HAP-1 (cell line): ENCODE measurements at regions not wholly inside any gene's neighbourhood (a gene's known extent, or its start where the extent isn't known, plus 50 kb on each side); places are given as distances from the start of the nearest gene placed in this dataset.
"Not testable (repeated sequence)": the region's sequence is repeated elsewhere in the genome, so short reads cannot be mapped to it uniquely, and the experiment has no call there.

Experiments used
- DNase-seq, 2 experiments: peaks; one replicate each; pipeline ENCODE4 v3.0.0-alpha.2; 2016 to 2020; ENCODE audit warnings: low spot score in 2 of 2
- H3K27me3 ChIP-seq: fragments of 250-450 bp; sonication (Bioruptor Pico); 2 replicates; pipeline ENCODE4 v1.5.1; 2020; ENCODE audit warnings: low read depth, mild to moderate bottlenecking, moderate library complexity
- H3K36me3 ChIP-seq: fragments of 250-450 bp; sonication (Bioruptor Pico); replicated peaks from 2 replicates; pipeline ENCODE4 v1.5.1; 2020; ENCODE audit warnings: mild to moderate bottlenecking
- H3K4me1 ChIP-seq: fragments of 250-450 bp; sonication (Bioruptor Pico); 2 replicates; pipeline ENCODE4 v1.5.1; 2020; ENCODE audit warnings: mild to moderate bottlenecking
- H3K4me3 ChIP-seq: fragments of 250-450 bp; sonication (Bioruptor Pico); 2 replicates; pipeline ENCODE4 v1.5.1; 2020; ENCODE audit warnings: mild to moderate bottlenecking, moderate library complexity
- H3K9me3 ChIP-seq: fragments of 250-450 bp; sonication (Bioruptor Pico); 2 replicates; pipeline ENCODE4 v1.5.1; 2020; ENCODE audit warnings: mild to moderate bottlenecking, moderate library complexity
- in situ Hi-C: fragments of 300-500 bp; cut with MboI; formaldehyde crosslinking; loops from 3 replicates; pipeline ENCODE4 v1.14.3; 2020; ENCODE audit warnings: low sequenced_read_pairs, inconsistent platforms, mixed read lengths

DNA sequence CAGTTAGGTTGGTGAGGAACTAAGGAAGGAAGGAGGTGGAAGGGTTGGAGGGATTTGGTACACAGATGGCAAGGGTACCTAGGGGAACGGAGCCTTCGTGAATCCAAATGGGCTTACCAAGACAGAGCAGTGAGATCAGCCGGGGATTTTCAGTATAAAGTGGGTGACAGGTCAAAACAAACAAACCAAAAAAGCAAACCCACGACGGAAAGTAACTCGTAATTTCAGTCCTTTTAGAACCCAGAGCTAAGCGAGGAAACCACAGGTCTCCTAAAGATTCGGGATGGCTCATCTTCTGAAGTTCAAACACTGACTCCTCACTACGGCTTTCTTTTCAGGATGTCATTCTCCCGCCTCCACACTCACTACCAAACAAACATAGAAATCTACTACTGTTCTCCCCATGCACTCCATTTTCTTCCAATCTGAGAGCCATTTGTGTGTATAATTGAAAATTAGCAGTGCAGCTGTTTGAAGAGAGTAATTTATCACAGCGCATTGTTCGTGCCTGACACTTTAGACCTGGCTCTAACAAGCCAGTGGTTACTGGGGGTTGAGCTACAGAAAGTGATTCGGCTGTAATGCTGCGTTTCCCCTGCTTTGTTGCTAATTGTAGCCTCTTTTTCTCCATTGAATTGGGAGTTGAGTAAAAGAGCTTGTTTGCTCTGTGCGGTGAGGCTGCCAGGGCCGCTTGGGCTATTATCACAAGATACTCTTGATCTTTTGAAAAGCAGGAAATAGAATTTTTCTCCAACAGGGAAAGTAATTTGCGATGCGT is 64.7 kb upstream of the CCDC39 start:
- Histone ChIP-seq H3K4me1 (no peaks in the 10 kb centered on the region), H3K36me3 (no peaks in the 10 kb centered on the region), H3K9me3 (no peaks in the 10 kb centered on the region), H3K4me3 (no peak overlapping the region), H3K27me3 (peaks cover 13% of the 10 kb centered on the region)
- DNase-seq, result peak; percentile 24 to 39
- in situ Hi-C loops, result no loop called here

DNA sequence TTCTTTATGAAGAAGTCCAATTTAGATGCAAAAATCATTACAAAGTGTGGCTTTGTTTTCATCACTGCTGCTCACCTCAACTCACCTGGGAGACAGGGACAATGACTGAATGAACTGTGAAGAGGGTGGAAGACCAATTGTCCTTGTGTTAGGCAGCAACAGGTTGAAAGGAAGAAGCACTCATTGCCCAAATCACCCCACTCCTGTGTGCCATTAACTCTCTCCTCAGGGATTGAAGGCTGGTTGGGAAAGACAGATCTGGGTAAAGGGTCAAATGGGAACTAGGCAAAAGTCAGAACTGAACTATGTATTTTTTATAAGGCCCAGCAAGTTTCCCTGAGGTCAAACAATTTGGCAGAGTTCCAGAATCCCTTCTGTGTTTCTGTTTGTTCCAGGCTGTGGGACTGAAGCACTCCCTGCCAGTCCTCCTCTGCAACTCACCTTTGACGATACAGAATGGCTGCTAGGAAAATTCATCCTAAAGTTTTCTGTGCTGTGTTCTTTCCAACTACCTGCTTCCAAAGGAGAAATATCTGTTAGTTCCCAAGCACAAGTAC is 68.6 kb upstream of the CCDC39 start:
- Histone ChIP-seq H3K36me3 (no peaks in the 10 kb centered on the region), H3K4me3 (no peak overlapping the region)

DNA sequence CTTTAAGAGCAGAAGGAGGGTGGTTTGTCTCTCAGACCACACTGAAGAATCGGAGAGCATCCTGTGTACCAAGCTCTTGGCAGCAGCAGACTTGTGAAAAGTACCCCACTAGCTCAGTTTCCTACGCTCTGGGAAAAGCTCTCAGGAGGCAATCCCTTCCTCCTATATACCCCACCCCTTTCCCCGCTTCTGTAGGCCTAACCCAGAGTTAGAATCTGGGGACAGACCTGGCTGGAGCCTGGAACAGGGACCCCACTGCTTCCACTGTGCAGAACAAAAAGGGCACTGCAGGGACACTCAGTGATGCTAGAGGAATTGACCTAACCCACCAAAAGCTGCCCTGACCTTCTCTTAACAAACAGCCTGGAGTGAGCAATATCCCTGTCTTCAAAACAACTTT is 70.0 kb upstream of the CCDC39 start:
- H3K9me3 ChIP-seq, result no peaks in the 10 kb centered on the region
- H3K4me3 ChIP-seq, result no peak overlapping the region
- no peaks in the 10 kb centered on the region for H3K36me3 ChIP-seq
- no peaks in the 10 kb centered on the region; the same call in 1 of the 2 replicates for H3K27me3 ChIP-seq
- peaks cover 8% of the 10 kb centered on the region for H3K4me1 ChIP-seq
- DNase-seq, result no peak
- in situ Hi-C loops, result no loop called here

More for the DNA sequence above, 68.6 kb upstream of the CCDC39 start:
- no peaks in the 10 kb centered on the region for H3K4me1 ChIP-seq
- no peaks in the 10 kb centered on the region for H3K9me3 ChIP-seq
- no peaks in the 10 kb centered on the region; the same call in 1 of the 2 replicates for H3K27me3 ChIP-seq
- no peak for DNase-seq
- in situ Hi-C loops, result no loop called here

DNA sequence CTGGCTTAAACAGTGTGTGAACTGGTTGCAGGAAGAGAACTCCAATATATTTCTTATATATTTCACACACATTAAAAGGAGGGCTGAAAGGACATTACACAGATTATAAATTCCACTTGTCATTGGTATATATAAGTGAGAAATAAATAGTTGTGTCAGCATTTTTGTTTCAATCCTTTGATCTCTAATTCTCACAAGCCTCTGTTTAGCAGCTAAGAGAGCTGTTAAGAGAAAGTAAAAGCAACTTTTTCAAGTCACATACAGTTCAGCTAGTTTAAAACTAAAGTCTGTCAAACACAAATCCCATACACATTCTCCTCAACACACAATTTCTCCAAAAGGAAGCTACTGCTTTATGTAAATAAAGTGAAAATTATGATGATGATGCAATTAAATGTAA is 70.5 kb upstream of the CCDC39 start:
- Histone ChIP-seq H3K4me3 (no peak overlapping the region), H3K27me3 (no peaks in the 10 kb centered on the region; the same call in 1 of the 2 replicates), H3K4me1 (peaks cover 13% of the 10 kb centered on the region), H3K36me3 (no peaks in the 10 kb centered on the region), H3K9me3 (no peaks in the 10 kb centered on the region)
- no peak for DNase-seq
- in situ Hi-C loops, result no loop called here

DNA sequence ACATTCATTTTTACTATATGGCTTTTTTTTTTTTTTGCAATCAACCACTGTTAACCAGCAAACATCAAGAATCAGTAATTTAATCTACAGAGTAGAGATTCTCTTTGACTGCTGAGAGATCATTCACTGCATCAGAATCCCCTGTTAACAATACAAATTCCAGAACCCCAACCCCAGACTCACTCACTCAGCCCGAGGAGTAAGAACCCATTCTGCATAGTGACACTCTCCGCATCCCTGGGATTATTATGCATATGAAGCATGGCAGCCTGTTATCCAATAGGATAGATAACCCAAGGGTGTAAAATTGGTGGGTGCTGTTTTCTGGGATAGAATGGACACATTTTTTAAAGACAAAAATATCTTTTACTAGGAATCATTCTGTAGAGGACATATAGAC is 76.3 kb upstream of the CCDC39 start:
- no peak overlapping the region for H3K4me3 ChIP-seq
- peaks cover 14% of the 10 kb centered on the region for H3K4me1 ChIP-seq
- no peaks in the 10 kb centered on the region for H3K9me3 ChIP-seq
- H3K27me3 ChIP-seq, result no peaks in the 10 kb centered on the region
- no peaks in the 10 kb centered on the region for H3K36me3 ChIP-seq
- in situ Hi-C loops, result no loop called here
- DNase-seq, result peak in 1 of 2 experiments; percentile 14

DNA sequence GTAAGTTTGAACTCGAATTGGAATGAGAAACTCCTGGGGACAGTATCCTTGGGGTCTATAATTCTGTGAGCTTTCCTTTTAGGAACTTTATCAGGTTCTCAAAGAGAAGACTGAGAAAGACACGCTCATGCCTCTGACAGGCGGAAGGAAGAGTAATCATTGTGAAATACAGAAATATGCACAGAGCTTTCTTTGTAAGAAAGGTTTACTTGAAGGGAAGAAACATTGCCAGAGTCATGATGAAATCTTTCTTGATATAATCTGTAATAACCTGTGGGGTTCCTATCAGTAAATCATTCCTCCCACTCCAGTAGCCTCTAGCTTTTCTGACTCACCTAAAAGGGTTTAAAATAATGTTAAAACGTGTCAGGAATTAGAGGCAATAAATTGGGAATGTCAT is 83.6 kb upstream of the CCDC39 start:
- H3K27me3 ChIP-seq, result no peaks in the 10 kb centered on the region
- no peak for DNase-seq
- in situ Hi-C loops, result no loop called here
- H3K9me3 ChIP-seq, result no peaks in the 10 kb centered on the region
- H3K36me3 ChIP-seq, result no peaks in the 10 kb centered on the region
- no peak overlapping the region for H3K4me3 ChIP-seq
- H3K4me1 ChIP-seq, result no peaks in the 10 kb centered on the region

DNA sequence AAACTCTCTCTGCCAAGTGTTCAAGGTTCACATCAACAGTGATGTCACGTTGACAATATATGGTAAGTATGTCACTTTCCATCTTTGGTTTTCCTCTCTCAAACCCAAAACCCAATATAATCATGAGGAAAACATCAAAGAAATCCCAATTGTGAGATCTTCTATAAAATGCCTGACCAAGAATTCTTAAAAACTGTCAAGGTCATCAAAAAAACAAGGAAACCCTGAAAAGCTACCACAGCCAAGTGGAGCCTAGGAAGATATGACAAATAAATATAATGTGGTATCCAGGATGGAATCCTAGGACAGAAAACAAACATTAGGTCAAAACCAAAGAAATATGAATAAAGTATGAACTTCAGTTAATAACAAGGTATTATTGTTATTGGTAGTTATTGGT is 85.2 kb upstream of the CCDC39 start:
- H3K36me3 ChIP-seq, result no peaks in the 10 kb centered on the region
- H3K4me1 ChIP-seq, result no peaks in the 10 kb centered on the region
- DNase-seq, result no peak
- no peak overlapping the region for H3K4me3 ChIP-seq
- no peaks in the 10 kb centered on the region for H3K9me3 ChIP-seq
- H3K27me3 ChIP-seq, result no peaks in the 10 kb centered on the region
- in situ Hi-C loops, result no loop called here

DNA sequence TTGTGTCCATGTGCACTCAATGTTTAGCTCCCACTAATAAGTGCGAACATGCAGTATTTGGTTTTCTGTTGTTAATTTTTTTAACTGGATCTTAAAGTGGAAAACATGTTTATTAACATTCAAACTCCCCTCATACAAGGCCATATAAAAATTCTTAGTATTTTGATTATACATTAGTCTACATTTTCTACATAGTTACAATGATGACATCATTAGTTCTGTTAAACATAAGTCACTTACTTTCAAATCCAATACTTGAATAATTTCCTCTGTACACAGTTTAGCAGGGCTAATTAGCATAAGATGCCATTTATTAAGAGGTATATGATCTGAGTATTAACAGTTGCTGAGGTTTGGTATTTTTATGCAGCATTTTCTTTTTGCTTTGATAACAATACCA is 91.3 kb upstream of the CCDC39 start:
- no peak for DNase-seq
- H3K4me1 ChIP-seq, result no peaks in the 10 kb centered on the region
- H3K9me3 ChIP-seq, result no peaks in the 10 kb centered on the region
- in situ Hi-C loops, result no loop called here
- H3K36me3 ChIP-seq, result no peaks in the 10 kb centered on the region
- no peaks in the 10 kb centered on the region for H3K27me3 ChIP-seq
- no peak overlapping the region for H3K4me3 ChIP-seq

DNA sequence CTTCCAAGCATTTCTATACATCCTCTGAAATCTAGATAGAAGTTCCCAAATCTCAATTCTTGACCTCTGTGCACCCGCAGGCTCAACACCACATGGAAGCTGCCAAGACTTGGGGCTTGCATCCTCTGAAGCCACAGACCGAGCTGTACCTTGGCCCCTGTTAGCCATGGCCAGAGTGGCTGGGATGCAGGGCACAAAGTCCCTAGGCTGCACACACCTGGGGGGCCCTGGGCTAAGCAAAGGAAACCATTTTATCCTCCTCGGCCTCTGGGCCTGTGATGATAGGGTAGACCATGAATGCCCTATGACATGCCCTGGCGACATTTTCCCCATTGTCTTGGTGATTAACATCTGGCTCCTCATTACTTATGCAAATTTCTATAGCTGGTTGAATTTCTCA is 97.1 kb upstream of the CCDC39 start:
- in situ Hi-C loops, result no loop called here
- DNase-seq, result no peak
- Histone ChIP-seq H3K4me3 (no peak overlapping the region), H3K36me3 (no peaks in the 10 kb centered on the region), H3K9me3 (peaks cover 4% of the 10 kb centered on the region), H3K27me3 (no peaks in the 10 kb centered on the region), H3K4me1 (no peaks in the 10 kb centered on the region)

DNA sequence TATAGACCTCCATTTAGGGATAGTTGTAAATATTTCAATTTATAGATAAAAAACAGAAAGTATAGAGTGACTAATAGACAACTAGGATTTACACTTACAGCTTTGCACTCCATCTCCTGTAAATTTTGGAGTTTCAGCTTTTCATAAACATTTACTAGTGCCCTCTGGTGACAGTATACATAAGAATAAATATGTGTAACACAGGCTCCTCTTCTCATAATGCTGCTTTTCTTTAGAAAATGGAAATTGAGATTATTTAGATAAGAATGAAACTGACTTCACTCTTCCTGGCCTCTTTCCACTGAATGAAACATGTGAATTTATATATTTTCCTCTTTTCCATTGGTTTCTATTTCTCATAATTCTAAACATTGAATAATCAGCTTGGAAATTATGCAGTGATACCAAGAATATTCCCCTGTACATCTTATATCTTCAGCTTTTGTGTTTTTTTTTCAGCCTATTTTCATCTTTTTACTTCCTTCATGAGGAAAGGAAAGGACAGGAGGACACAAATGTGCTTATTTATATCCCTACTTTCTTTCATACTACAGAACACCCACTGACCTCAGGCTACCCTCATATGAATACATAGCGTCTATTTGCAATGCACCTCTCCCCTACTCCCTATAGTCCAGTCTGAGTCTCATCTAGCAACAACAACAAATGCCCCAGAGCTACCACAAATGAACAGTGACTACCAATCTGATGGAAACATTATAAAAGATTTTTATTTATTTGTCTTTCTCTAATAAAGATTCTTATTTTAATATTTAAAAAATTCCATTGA is 103.1 kb upstream of the CCDC39 start:
- DNase-seq, result no peak
- Histone ChIP-seq H3K27me3 (no peaks in the 10 kb centered on the region), H3K36me3 (no peaks in the 10 kb centered on the region), H3K9me3 (peaks cover 1% of the 10 kb centered on the region), H3K4me1 (no peaks in the 10 kb centered on the region), H3K4me3 (no peak overlapping the region)
- in situ Hi-C loops, result no loop called here

DNA sequence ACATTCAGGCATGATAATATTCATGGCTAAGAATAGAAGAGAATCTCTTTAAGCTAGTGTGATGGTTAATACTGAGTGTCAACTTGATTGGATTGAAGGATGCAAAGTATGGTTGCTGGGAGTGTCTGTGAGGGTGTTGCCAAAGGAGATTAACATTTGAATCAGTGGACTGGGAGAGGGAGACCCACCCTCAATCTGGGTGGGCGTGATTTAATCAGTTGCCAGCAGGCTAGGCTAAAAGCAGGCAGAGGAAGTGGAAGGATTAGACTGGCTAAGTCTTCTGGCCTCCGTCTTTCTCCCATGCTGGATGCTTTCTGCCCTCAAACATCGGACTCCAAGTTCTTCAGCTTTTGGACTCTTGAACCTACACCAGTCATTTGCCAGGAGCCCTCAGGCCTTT is 106.9 kb upstream of the CCDC39 start:
- H3K27me3 ChIP-seq, in situ Hi-C loops, H3K4me1 ChIP-seq, H3K9me3 ChIP-seq, H3K36me3 ChIP-seq, H3K4me3 ChIP-seq: not testable (repeated sequence)
- DNase-seq, result peak; percentile 30 to 51

DNA sequence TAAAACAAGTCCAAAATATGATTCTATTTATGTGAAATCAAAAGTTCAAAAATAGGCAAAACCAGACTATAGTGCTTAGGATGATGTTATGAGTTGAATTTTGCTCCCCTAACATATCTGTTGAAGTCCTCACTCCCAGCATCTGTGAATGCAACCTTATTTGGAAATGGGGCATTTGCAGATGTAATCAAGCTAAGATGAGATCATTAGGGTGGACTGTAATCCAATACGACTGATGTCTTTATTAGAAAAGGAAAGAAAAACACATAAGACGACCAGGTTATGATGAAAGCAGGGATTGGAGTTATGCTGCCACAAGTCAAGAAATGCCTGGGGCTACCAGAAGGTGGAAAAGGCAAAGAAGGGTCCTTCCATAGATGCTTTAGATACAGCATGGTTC is 110.5 kb upstream of the CCDC39 start:
- Histone ChIP-seq H3K9me3 (no peaks in the 10 kb centered on the region), H3K4me3 (no peak overlapping the region), H3K4me1 (no peaks in the 10 kb centered on the region), H3K27me3 (peaks cover 2% of the 10 kb centered on the region; the same call in 1 of the 2 replicates), H3K36me3 (no peaks in the 10 kb centered on the region)
- no peak for DNase-seq
- in situ Hi-C loops, result no loop called here

DNA sequence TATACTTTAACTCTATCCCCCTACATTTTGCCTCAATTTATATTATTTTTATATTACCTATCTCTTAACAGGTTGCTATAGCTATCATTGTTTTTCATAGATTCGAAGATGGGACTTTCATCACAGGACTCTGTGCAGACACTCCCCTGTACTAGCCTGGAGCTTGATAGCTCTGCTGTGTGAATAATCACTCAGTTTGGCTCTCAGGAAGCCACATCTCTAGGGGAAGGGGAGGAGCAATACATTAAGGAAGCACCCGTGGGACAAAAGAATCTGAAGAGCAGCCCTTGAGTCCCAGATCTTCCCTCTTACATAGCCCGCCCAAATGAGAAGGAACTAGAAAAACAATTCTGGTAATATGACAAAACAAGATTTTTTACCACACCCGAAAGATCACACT is 114.3 kb upstream of the FXR1 start:
- in situ Hi-C loops, result no loop called here
- no peak overlapping the region for H3K4me3 ChIP-seq
- DNase-seq, result no peak

DNA sequence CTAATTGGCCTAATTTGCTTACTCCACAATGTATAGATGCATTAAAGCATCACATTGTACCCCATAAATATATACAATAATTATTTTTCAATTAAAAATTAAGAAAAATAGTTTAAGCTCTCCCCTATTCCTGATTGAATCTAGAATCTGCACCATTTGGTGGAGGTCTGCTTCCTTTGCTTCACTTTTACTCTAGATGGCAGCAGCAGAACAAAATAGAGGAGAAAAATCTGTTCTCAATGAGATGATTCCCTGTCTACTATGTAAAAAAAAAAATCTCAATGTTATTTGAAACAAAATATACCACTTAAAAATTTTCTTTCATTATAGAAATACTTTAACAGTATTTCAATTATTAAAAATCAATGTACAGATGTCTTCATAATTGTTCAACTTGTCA is 109.6 kb upstream of the FXR1 start:
- Histone ChIP-seq H3K9me3 (no peaks in the 10 kb centered on the region), H3K36me3 (no peaks in the 10 kb centered on the region), H3K4me3 (no peak overlapping the region), H3K27me3 (peaks cover 7% of the 10 kb centered on the region), H3K4me1 (no peaks in the 10 kb centered on the region)
- peak in 1 of 2 experiments; percentile 29 for DNase-seq
- in situ Hi-C loops, result no loop called here

More for the DNA sequence above, 114.3 kb upstream of the FXR1 start:
- Histone ChIP-seq H3K36me3 (no peaks in the 10 kb centered on the region), H3K27me3 (peaks cover 13% of the 10 kb centered on the region), H3K9me3 (no peaks in the 10 kb centered on the region), H3K4me1 (no peaks in the 10 kb centered on the region; the same call in 1 of the 2 replicates)
